ENCODE measurements at regions not wholly inside any gene's neighbourhood (a gene's known extent, or its start where the extent isn't known, plus 50 kb on each side); places are given as distances from the start of the nearest gene placed in this dataset.

GRCh38 chr2:180364719-180365118 lies 357.6 kb upstream of the CWC22 start:
- ATAC-seq, result no peak
- no TSS peak for BruUV-seq (replicated peaks)

GRCh38 chr2:180360283-180360618 lies 353.2 kb upstream of the CWC22 start:
- no peaks in the 10 kb centered on the region for H3K27me3 ChIP-seq (ENCODE audit: control insufficient read depth, insufficient read depth, low read length)
- no peak overlapping the region for H3K27ac ChIP-seq (ENCODE audit: low read length)
- BruUV-seq (replicated peaks), result no TSS peak
- DNase-seq (ENCODE audit: low read depth, low spot score) (no peak), ATAC-seq (no peak)
- intact Hi-C loops (cut with micrococcal nuclease; ENCODE audit: unreplicated experiment), result no loop called here
- no peak for TF ChIP-seq CTCF (IDR thresholded peaks at IDR 0.05)
- no peaks in the 10 kb centered on the region for H3K36me3 ChIP-seq (ENCODE audit: control insufficient read depth, insufficient read depth, low read length)
- in situ Hi-C loops (cut with HindIII; ENCODE audit: low pct_unique_long_range_greater_than_20kb, low sequenced_read_pairs), result no loop called here
- POLR2A ChIA-PET, result no interaction called here
- H3K4me1 ChIP-seq (ENCODE audit: control insufficient read depth, insufficient read depth, low read length), result no peaks in the 10 kb centered on the region
- no peaks in the 10 kb centered on the region for H3K9me3 ChIP-seq (ENCODE audit: control insufficient read depth, insufficient read depth, low read depth, low read length)
- H3K4me3 ChIP-seq (ENCODE audit: low read depth in 2 of 2, low read length in 2 of 2), result no peak overlapping the region
- CTCF ChIA-PET, result no interaction called here

More at GRCh38 chr2:180364719-180365118, 357.6 kb upstream of the CWC22 start:
- no peak for DNase-seq (ENCODE audit: low read depth, low spot score)
- ChIA-PET POLR2A (interaction anchor here (0.5 kb wide), 1 partner anchor 1292 kb away, joined by 3 read pairs; the partner anchor contains the start of gene CERKL), CTCF (no interaction called here)
- in situ Hi-C loops (cut with HindIII; ENCODE audit: low pct_unique_long_range_greater_than_20kb, low sequenced_read_pairs) (no loop called here), intact Hi-C loops (cut with micrococcal nuclease; ENCODE audit: unreplicated experiment) (no loop called here)
- TF ChIP-seq POLR2AphosphoS5 (IDR thresholded peaks at IDR 0.05; ENCODE audit: low read depth, low read length), result no peak
- TF ChIP-seq TCF7L2 (IDR thresholded peaks at IDR 0.05; ENCODE audit: low read depth, low read length), result no peak
- no peak for TF ChIP-seq SIN3A (IDR thresholded peaks at IDR 0.05; ENCODE audit: borderline replicate concordance, insufficient read depth, low read depth, low read length)
- no peak for TF ChIP-seq REST (IDR thresholded peaks at IDR 0.05; ENCODE audit: insufficient read depth in 1 of 2, low read depth in 2 of 2, low read length in 1 of 2)
- TF ChIP-seq CTCF (IDR thresholded peaks at IDR 0.05), result no peak
- Histone ChIP-seq H3K4me3 (ENCODE audit: low read depth in 2 of 2, low read length in 2 of 2) (no peak overlapping the region), H3K9me3 (ENCODE audit: control insufficient read depth, insufficient read depth, low read depth, low read length) (no peaks in the 10 kb centered on the region), H3K4me1 (ENCODE audit: control insufficient read depth, insufficient read depth, low read length) (no peaks in the 10 kb centered on the region; the same call in 1 of the 2 replicates), H3K27ac (ENCODE audit: low read length) (peak overlapping the region; percentile 24; the same call in 1 of the 2 replicates), H3K36me3 (ENCODE audit: control insufficient read depth, insufficient read depth, low read length) (no peaks in the 10 kb centered on the region), H3K27me3 (ENCODE audit: control insufficient read depth, insufficient read depth, low read length) (no peaks in the 10 kb centered on the region)
